ENCODE measurements at regions not wholly inside any gene's neighbourhood (a gene's known extent, or its start where the extent isn't known, plus 50 kb on each side); places are given as distances from the start of the nearest gene placed in this dataset.
A peak's percentile ranks its signal among the peaks of the same experiment; 100 is the strongest.
"Not testable (repeated sequence)": the region's sequence is repeated elsewhere in the genome, so short reads cannot be mapped to it uniquely, and the experiment has no call there.

DNA sequence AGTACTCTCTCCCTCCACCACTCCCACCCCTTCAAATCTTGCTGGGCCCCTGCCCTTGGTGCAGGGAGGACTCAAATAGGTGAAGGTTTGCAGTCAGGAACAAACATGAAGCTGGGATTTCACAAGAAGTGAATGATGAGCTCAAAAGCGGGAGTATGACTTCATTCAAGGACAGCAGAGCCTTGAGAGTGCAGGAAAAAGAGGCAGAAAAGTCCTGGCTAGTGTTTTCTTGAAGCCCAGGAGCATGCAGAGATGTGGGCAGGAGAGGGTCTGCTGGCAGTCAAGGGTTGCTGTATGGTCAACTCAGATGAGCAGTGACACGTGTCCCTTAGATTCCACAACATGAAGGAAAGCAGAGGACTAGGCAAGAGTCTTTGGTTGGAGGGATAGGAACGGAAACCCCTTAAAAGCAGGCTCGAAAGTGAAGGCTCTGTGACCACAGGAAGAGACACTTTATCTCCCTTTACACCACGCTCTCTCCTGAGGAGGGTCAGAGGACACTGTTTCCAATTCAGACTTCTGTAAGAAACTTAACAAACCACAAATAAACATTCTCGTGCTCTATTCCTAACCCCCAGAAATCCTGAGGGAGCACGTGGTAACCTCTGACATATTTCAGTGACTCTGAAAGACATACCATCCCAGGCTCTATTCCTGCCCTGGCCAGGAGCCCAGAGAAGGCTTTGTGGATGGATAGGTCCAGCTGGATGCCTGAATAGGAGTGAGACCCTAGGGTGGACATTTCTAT is 168.0 kb upstream of the NDN start:
- Histone ChIP-seq H3K4me1 (ENCODE audit: insufficient read depth, low read length) (peaks cover 48% of the 10 kb centered on the region), H3K27me3 (ENCODE audit: insufficient read depth, low read length) (no peaks in the 10 kb centered on the region), H3K36me3 (ENCODE audit: insufficient read depth, low read length) (no peaks in the 10 kb centered on the region), H2AFZ (ENCODE audit: low read depth, low read length) (no peak overlapping the region), H3K4me3 (ENCODE audit: low read length) (no peak overlapping the region), H3K9me3 (ENCODE audit: low read length) (no peaks in the 10 kb centered on the region)

DNA sequence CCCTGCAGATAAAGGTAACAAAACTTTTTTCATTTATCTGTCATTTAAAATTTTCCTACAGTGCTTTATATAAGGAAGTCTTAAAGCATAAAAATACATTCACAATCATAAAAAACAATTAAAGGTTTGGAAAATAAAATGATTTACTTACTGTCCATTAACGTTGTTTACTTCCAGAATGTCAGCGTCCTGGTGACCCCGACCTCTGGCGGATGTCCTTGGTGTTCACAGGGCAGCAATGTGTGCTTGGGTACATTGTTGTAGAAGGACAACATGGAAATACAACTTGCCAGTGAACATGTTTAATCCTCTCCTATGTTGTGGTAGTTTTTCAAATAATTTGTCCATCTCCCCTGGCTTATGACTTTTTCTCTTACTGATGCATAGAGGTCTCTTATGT is 168.8 kb upstream of the NDN start:
- H3K4me3 ChIP-seq (ENCODE audit: low read length): no peak overlapping the region
- no peaks in the 10 kb centered on the region for H3K27me3 ChIP-seq (ENCODE audit: insufficient read depth, low read length)
- H3K4me1 ChIP-seq (ENCODE audit: insufficient read depth, low read length): peaks cover 51% of the 10 kb centered on the region

DNA sequence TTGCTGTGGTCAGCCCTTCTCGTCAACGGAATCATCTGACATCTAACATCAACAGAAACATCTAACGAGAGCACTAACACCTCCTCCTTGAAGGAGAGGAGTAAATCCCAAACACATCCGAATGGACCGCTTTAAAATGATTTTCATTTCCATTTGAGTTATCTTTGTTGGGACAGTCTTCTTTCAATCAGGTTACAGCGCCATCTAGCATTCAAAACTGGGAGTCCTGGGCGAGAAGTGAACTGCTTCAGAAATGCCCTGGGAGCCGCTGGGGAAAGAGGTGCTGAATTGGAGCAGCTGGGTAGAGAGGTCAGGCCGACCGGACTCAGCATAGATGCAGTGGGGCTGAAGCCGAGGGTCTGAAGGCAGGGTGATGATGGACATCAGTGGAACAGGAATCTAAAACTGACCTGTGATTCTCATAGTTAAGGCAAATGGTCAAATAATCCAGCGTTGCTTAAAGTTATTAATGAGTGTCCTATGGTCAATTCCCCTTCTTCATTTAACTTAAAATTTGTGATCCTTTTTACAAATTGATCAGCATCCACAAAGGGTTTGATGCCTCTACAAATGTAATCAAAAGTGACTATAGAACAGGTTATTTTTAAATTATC is 170.0 kb upstream of the NDN start:
- Histone ChIP-seq H3K4me1 (ENCODE audit: insufficient read depth, low read length) (peaks cover 51% of the 10 kb centered on the region), H3K27me3 (ENCODE audit: insufficient read depth, low read length) (no peaks in the 10 kb centered on the region), H3K9me3 (ENCODE audit: low read length) (no peaks in the 10 kb centered on the region), H3K36me3 (ENCODE audit: insufficient read depth, low read length) (no peaks in the 10 kb centered on the region), H3K4me3 (ENCODE audit: low read length) (no peak overlapping the region), H2AFZ (ENCODE audit: low read depth, low read length) (no peak overlapping the region)

More for the DNA sequence above, 168.8 kb upstream of the NDN start:
- H3K9me3 ChIP-seq (ENCODE audit: low read length): no peaks in the 10 kb centered on the region
- no peaks in the 10 kb centered on the region for H3K36me3 ChIP-seq (ENCODE audit: insufficient read depth, low read length)
- H2AFZ ChIP-seq (ENCODE audit: low read depth, low read length): no peak overlapping the region

DNA sequence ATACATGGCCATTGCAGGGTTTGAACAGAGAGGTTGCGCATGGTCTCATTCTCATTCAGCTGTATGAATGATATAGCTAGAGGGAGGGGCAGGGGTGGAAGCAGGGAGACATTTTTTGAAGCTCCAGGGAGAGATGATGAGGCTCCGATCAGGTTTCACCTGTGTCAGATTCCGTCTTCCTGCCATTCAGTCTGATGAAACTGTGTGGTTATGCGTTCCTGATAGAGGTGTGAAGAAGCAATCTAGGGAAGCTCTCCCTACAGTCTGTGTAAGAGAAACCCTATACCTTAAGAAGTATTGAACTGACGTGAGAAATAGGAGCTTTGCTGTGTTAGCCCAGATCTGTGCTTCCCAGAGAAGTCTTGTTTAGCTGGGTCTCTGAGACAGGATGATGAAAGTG is 171.9 kb upstream of the NDN start:
- no peaks in the 10 kb centered on the region for H3K36me3 ChIP-seq (ENCODE audit: insufficient read depth, low read length)
- peaks cover 48% of the 10 kb centered on the region for H3K4me1 ChIP-seq (ENCODE audit: insufficient read depth, low read length)
- H3K4me3 ChIP-seq (ENCODE audit: low read length): no peak overlapping the region
- no peaks in the 10 kb centered on the region for H3K27me3 ChIP-seq (ENCODE audit: insufficient read depth, low read length)
- no peaks in the 10 kb centered on the region for H3K9me3 ChIP-seq (ENCODE audit: low read length)
- no peak overlapping the region for H2AFZ ChIP-seq (ENCODE audit: low read depth, low read length)

DNA sequence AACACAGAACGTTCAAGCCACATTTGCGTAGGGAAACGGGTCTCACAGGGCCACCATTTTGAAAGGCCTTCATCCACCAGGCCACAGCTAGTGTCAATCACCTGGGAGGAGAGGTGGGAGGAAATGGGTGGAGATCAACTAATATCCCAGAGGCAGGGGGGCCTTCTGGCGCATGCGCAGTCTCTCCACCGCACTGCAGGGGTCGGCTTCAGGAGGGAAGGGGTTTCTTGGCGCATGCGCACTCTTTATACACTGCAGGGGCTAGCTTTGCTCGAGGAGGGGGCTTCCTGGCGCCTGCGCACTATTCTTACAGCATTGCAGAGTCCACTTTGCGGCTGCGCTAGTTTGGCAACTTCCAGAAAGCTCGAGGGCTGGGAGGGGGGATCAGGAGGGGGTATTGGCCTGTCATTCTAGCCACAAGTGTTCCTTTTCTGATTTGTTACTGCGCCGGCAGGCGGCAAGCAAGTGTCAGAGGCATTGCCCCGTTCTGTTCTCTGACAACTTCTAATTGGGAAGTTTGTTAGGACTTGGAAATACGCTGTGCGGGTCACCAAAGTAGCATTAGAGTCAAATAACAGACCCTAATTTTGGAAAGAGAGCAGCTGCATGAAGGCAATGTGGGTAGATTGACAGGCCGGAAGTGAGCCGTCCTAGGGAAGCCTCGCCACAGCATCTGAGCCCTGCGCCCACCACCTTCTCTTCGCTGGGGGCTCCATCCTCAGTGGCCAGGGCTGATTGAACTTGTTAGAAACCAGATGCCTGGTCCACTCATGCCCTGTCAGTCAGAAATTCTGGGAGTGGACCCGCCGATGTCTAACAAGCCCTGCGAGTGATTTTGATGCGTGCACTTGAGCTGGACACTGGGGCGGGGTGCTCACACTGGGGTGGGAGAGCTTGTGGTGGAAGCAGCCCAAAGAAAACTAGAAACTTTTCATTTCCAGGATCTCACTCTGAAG is 173.5 kb upstream of the NDN start:
- no peaks in the 10 kb centered on the region for H3K36me3 ChIP-seq (ENCODE audit: insufficient read depth, low read length)
- H3K4me3 ChIP-seq (ENCODE audit: low read length): no peak overlapping the region
- no peaks in the 10 kb centered on the region for H3K9me3 ChIP-seq (ENCODE audit: low read length)
- H3K27me3 ChIP-seq (ENCODE audit: insufficient read depth, low read length): no peaks in the 10 kb centered on the region
- H3K4me1 ChIP-seq (ENCODE audit: insufficient read depth, low read length): peaks cover 32% of the 10 kb centered on the region
- no peak overlapping the region for H2AFZ ChIP-seq (ENCODE audit: low read depth, low read length)

DNA sequence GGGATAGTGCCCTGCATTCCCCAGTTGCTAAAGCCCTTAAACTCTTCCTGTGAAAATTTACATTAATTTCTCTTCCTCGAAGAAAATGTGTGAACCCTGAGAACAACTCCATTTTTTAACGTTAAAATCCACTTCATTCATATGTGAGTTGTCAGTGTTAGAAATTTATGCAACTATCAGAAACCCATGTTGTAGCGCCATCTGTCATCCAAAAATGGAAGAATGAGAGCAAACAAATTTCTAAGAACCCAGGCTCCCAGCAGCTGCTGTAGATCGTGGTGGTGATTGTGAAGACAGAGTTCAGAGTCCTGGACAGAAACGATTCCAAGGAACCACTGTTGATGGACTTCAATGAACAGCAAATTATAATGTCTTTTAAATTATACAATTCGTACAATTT is 179.7 kb upstream of the NDN start:
- Histone ChIP-seq H3K4me3 (ENCODE audit: low read length) (no peak overlapping the region), H3K9me3 (ENCODE audit: low read length) (no peaks in the 10 kb centered on the region), H3K27me3 (ENCODE audit: insufficient read depth, low read length) (no peaks in the 10 kb centered on the region), H3K36me3 (ENCODE audit: insufficient read depth, low read length) (no peaks in the 10 kb centered on the region), H3K4me1 (ENCODE audit: insufficient read depth, low read length) (peaks cover 13% of the 10 kb centered on the region), H2AFZ (ENCODE audit: low read depth, low read length) (no peak overlapping the region)

DNA sequence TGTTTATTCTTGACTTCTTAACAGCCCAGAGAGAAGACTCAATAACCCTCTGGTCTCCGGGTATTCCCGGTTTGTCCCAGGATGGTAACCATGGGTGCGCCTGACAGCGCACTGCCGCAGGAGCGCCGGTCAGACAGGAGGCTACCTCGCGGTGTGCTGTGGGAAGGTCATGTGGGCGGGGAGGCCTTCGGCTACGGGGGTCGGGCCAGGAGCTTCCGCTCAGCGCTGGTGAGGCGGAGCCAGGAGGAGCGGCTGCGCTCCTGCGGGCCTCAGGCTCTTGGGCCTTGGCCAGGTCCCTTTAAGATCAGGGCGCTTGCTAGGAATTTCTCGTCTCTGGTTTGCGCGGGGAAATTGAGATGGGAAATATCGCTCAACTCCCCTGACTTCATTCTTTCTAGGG is 182.3 kb upstream of the NDN start:
- Histone ChIP-seq H3K27me3 (ENCODE audit: insufficient read depth, low read length) (no peaks in the 10 kb centered on the region), H3K4me3 (ENCODE audit: low read length) (peak overlapping the region; percentile 45), H3K36me3 (ENCODE audit: insufficient read depth, low read length) (no peaks in the 10 kb centered on the region), H2AFZ (ENCODE audit: low read depth, low read length) (no peak overlapping the region), H3K4me1 (ENCODE audit: insufficient read depth, low read length) (peaks cover 13% of the 10 kb centered on the region), H3K9me3 (ENCODE audit: low read length) (no peaks in the 10 kb centered on the region)

DNA sequence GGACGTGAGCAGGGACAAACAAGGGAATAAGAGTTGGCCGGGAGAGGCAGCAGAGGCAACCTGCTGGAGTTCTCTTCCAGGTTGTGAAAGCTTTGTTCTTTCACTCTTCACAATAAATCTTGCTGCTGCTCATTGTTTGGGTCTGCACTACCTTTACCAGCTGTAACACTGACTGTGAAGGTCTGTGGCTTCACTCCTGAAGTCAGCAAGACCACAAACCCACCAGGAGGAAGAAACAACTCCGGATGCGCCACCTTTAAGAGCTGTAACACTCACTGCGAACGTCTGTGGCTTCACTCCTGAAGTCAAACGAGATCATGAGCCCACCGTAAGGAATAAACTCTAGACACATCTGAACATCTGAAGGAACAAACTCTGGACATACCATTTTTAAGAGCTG is 186.5 kb upstream of the NDN start:
- H2AFZ ChIP-seq (ENCODE audit: low read depth, low read length); H3K36me3 ChIP-seq (ENCODE audit: insufficient read depth, low read length); H3K9me3 ChIP-seq (ENCODE audit: low read length); H3K4me3 ChIP-seq (ENCODE audit: low read length); H3K27me3 ChIP-seq (ENCODE audit: insufficient read depth, low read length): not testable (repeated sequence)
- peaks cover 12% of the 10 kb centered on the region for H3K4me1 ChIP-seq (ENCODE audit: insufficient read depth, low read length)

DNA sequence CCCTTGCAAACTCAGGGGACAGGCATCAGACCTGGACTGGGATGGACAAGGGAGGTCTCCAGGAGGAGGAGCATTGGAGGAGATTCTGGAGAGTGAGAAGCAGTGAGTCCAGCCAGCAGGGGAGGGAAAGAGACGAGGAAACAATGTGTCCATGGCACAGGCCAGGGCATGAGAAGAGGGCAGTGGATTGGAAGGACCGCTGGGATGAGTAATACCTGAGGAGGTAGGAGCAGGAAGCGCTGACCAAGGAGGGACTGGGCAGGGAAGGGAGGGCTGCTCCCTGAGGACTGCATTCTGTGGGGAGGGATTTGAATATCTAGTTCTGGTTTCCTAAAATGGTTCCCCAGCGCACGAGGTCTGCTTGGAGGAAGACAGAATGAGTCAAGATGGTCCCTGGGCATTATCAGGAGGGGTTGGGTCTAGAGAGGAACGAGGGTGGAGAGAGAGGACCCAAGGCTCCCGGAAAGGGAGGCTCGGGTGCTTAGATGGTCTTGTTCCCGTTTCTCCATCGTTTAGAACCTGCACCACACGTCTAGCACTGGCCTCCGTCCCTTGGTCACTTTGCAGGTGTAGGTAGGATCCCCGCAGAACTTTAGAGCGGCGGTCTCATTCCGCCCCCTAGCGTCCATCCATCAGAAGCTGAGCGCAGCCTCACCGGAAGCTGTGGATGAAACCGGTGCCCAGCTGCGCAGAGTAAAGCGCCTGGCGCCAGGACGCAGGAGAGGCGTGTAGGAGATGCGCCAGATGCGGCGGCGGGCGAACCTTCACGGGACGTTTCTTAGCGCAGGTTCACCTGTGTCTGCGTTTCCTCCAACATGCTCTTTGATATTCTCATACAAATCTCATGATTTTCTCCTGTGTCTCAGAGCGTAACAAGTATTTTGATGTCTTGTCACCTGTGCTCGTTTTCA is 190.7 kb upstream of the NDN start:
- Histone ChIP-seq H3K9me3 (ENCODE audit: low read length) (no peaks in the 10 kb centered on the region), H3K4me1 (ENCODE audit: insufficient read depth, low read length) (no peaks in the 10 kb centered on the region), H3K4me3 (ENCODE audit: low read length) (peak overlapping the region; percentile 33), H3K27me3 (ENCODE audit: insufficient read depth, low read length) (no peaks in the 10 kb centered on the region), H3K36me3 (ENCODE audit: insufficient read depth, low read length) (no peaks in the 10 kb centered on the region), H2AFZ (ENCODE audit: low read depth, low read length) (no peak overlapping the region)

DNA sequence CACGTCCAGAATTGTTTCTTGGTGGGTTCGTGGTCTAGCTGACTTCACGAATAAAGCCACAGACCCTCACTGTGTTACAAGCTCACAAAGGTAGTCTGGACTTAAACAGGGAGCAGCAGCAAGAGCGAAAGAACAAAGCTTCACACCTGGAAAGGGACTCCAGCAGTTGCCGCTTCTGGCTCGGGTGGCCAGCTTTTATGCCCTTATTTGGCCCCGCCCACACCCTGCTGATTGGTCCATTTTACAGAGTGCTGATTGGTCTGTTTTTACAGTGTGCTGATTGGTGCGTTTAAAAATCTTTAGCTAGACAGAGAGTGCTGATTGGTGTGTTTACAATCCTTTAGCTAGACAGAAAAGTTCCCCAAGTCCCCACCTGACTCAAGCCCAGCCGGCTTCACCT is 194.2 kb upstream of the NDN start:
- no peaks in the 10 kb centered on the region for H3K9me3 ChIP-seq (ENCODE audit: low read length)
- H2AFZ ChIP-seq (ENCODE audit: low read depth, low read length): no peak overlapping the region
- no peaks in the 10 kb centered on the region for H3K36me3 ChIP-seq (ENCODE audit: insufficient read depth, low read length)
- H3K4me3 ChIP-seq (ENCODE audit: low read length): no peak overlapping the region
- no peaks in the 10 kb centered on the region for H3K27me3 ChIP-seq (ENCODE audit: insufficient read depth, low read length)
- no peaks in the 10 kb centered on the region for H3K4me1 ChIP-seq (ENCODE audit: insufficient read depth, low read length)

DNA sequence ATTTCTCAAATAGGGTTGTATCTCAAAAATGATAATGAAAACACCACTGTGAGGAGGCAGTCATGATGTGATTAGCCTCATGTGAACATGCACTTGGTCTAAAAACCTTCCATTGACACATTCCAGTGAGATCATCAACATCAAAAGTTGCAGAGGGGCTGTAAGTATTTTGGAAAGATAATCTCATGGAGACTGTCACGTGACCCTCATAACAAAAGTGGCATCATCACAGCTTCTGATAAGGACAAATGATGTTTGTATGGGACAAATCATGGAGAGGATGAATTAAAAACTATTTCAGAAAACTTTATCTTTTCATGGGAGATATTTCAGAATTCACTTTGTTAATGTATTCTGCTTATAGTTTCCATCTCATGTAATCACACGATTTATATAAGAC is 203.1 kb upstream of the NDN start:
- Histone ChIP-seq H3K4me3 (ENCODE audit: low read length) (no peak overlapping the region), H2AFZ (ENCODE audit: low read depth, low read length) (no peak overlapping the region), H3K9me3 (ENCODE audit: low read length) (no peaks in the 10 kb centered on the region), H3K27me3 (ENCODE audit: insufficient read depth, low read length) (no peaks in the 10 kb centered on the region), H3K4me1 (ENCODE audit: insufficient read depth, low read length) (no peaks in the 10 kb centered on the region), H3K36me3 (ENCODE audit: insufficient read depth, low read length) (no peaks in the 10 kb centered on the region)

DNA sequence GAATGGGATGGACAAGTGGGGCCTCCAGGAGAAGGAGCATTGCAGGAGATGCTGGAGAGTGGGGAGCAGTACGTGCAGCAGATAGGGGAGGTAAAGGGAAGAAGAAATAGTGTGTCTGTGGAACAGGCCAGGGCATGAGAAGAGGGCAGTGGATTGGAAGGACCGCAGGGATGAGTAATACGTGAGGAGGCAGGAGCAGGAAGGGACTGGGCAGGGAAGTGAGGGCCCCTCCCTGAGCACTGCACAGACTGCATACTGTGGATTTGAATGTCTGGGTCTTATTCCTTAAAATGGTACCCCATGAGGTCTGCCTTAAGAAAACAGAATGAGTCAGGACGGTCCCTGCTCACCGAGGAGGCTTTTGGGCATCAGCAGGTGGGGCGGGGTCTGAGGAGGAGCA is 210.0 kb upstream of the NDN start:
- peaks cover 2% of the 10 kb centered on the region for H3K9me3 ChIP-seq (ENCODE audit: low read length)
- H3K4me1 ChIP-seq (ENCODE audit: insufficient read depth, low read length): no peaks in the 10 kb centered on the region
- H2AFZ ChIP-seq (ENCODE audit: low read depth, low read length): no peak overlapping the region
- H3K4me3 ChIP-seq (ENCODE audit: low read length): no peak overlapping the region
- H3K36me3 ChIP-seq (ENCODE audit: insufficient read depth, low read length): no peaks in the 10 kb centered on the region
- H3K27me3 ChIP-seq (ENCODE audit: insufficient read depth, low read length): no peaks in the 10 kb centered on the region
